ENCODE measurements at regions not wholly inside any gene's neighbourhood (a gene's known extent, or its start where the extent isn't known, plus 50 kb on each side); places are given as distances from the start of the nearest gene placed in this dataset.

DNA sequence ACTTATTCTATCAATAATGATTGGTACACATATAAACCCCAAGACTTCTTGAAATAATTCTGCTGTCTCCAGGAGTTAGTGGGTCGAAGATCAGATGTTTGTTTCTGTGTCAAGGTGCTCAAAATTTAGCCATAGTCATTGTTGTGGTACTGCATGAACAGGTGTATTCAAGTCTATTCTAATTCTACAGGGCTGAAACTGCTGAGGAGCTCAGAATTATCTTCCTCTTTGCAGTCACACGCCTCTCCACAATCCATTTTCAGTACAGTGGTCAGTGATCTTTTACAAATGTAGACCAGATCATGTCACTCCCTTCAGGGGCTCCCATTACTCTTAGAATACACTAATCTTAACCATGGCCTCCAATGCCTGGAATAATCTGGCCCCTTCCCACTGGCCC is 527.5 kb downstream of the NTRK3 start:
- TF ChIP-seq, protein P1, sequence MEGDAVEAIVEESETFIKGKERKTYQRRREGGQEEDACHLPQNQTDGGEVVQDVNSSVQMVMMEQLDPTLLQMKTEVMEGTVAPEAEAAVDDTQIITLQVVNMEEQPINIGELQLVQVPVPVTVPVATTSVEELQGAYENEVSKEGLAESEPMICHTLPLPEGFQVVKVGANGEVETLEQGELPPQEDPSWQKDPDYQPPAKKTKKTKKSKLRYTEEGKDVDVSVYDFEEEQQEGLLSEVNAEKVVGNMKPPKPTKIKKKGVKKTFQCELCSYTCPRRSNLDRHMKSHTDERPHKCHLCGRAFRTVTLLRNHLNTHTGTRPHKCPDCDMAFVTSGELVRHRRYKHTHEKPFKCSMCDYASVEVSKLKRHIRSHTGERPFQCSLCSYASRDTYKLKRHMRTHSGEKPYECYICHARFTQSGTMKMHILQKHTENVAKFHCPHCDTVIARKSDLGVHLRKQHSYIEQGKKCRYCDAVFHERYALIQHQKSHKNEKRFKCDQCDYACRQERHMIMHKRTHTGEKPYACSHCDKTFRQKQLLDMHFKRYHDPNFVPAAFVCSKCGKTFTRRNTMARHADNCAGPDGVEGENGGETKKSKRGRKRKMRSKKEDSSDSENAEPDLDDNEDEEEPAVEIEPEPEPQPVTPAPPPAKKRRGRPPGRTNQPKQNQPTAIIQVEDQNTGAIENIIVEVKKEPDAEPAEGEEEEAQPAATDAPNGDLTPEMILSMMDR (IDR thresholded peaks at IDR 0.05) = no peak
- TF ChIP-seq POLR2AphosphoS5 (IDR thresholded peaks at IDR 0.05) = no peak

All from prostate gland (tissue), 2 donors.